HG02759 (cell line): ENCODE measurements at regions not wholly inside any gene's neighbourhood (a gene's known extent, or its start where the extent isn't known, plus 50 kb on each side); places are given as distances from the start of the nearest gene placed in this dataset.

Source experiments
- ATAC-seq: cut with Tn5 transposase; IDR thresholded peaks from one replicate; pipeline ENCODE4 v1.9.1; 2021; ENCODE audit warnings: mild to moderate bottlenecking, moderate library complexity; ENCODE audit not compliant: unreplicated experiment

GRCh38 chr14:51507511-51507905 lies 144.2 kb upstream of the FRMD6 start:
- ATAC-seq, result no peak

GRCh38 chr14:51507906-51508511 lies 143.7 kb upstream of the FRMD6 start:
- no peak for ATAC-seq

- ATAC-seq, result no peak
Observed at GRCh38 chr14:51511265-51511664, 140.4 kb upstream of the FRMD6 start.

- no peak for ATAC-seq
Observed at GRCh38 chr14:51512316-51512715, 139.4 kb upstream of the FRMD6 start.

- no peak for ATAC-seq
Observed at GRCh38 chr14:51513281-51513680, 138.4 kb upstream of the FRMD6 start.

GRCh38 chr14:51513933-51514332 lies 137.8 kb upstream of the FRMD6 start:
- ATAC-seq, result no peak

- ATAC-seq, result no peak
Observed at GRCh38 chr14:51515611-51516010, 136.1 kb upstream of the FRMD6 start.

GRCh38 chr14:51516706-51517395 lies 134.9 kb upstream of the FRMD6 start:
- ATAC-seq, result no peak

GRCh38 chr14:51518280-51518679 lies 133.4 kb upstream of the FRMD6 start:
- no peak for ATAC-seq

GRCh38 chr14:51518711-51519110 lies 133.0 kb upstream of the FRMD6 start:
- no peak for ATAC-seq

- ATAC-seq, result no peak
Observed at GRCh38 chr14:51520087-51520486, 131.6 kb upstream of the FRMD6 start.

- no peak for ATAC-seq
Observed at GRCh38 chr14:51521764-51522163, 129.9 kb upstream of the FRMD6 start.

GRCh38 chr14:51523243-51523642 lies 128.5 kb upstream of the FRMD6 start:
- no peak for ATAC-seq

- ATAC-seq, result no peak
Observed at GRCh38 chr14:51525739-51526138, 126.0 kb upstream of the FRMD6 start.

GRCh38 chr14:51527073-51527472 lies 124.6 kb upstream of the FRMD6 start:
- no peak for ATAC-seq

GRCh38 chr14:51529736-51530135 lies 122.0 kb upstream of the FRMD6 start:
- no peak for ATAC-seq

GRCh38 chr14:51533160-51533559 lies 118.5 kb upstream of the FRMD6 start:
- ATAC-seq, result no peak

- no peak for ATAC-seq
Observed at GRCh38 chr14:51533872-51534553, 117.7 kb upstream of the FRMD6 start.

GRCh38 chr14:51534610-51535011 lies 117.1 kb upstream of the FRMD6 start:
- ATAC-seq, result no peak

GRCh38 chr14:51535443-51536044 lies 116.2 kb upstream of the FRMD6 start:
- no peak for ATAC-seq

- no peak for ATAC-seq
Observed at GRCh38 chr14:51538973-51539372, 112.7 kb upstream of the FRMD6 start.

- no peak for ATAC-seq
Observed at GRCh38 chr14:51539571-51540037, 112.1 kb upstream of the FRMD6 start.
